Peyer's patch (tissue), 4 donors: ENCODE measurements at regions not wholly inside any gene's neighbourhood (a gene's known extent, or its start where the extent isn't known, plus 50 kb on each side); places are given as distances from the start of the nearest gene placed in this dataset.

Experiments used
- POLR2A ChIP-seq, 2 donors: fragments of 450-650 bp; IDR thresholded peaks; one replicate each; pipeline ENCODE4 v1.5.1; 2017; ENCODE audit warnings: antibody characterized with exemption in 2 of 2, mild to moderate bottlenecking in 2 of 2, moderate library complexity in 2 of 2
- TF ChIP-seq, protein P1 (sequence below), 6 experiments: fragments of 450-650 bp in 4 of 6; fragments of 200-600 bp in 2 of 6; sonication (generic) in 1 of 6; IDR thresholded peaks; one replicate each; pipeline ENCODE4 v1.5.1; 2017 to 2019; ENCODE audit warnings: antibody characterized with exemption in 6 of 6, mild to moderate bottlenecking in 3 of 6, moderate library complexity in 1 of 6

DNA sequence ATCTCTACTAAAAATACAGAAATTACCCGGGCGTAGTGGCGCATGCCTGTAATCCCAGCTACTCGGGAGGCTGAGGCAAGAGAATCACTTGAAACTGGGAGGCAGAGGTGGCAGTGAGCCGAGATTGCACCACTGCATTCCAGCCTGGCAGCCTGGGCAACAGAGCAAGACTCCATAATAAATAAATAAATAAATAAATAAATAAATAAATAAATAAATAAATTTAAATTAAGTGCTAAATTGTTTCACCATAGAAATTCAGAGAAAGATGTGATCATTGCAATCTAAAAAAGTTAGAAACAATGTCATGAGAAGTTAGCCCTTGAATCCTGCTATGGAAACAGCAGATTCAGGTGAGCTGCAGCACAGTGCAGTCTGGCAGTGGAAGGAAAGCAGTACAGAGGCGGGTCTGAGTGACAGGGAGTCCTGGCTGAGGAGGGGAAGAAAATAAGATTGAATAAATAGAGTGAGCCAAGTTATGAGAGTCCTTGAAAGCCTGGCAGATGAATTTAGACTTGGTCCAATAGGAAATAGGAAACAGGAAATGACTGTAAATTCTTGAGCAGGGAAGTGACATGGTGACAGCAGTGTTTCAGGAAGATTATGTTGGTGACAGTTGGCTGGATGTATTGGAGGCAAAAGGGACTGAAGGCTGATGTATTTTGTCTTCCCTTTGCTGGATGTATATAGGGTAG, 241.5 kb downstream of the GXYLT1 start:
- TF ChIP-seq, protein P1, sequence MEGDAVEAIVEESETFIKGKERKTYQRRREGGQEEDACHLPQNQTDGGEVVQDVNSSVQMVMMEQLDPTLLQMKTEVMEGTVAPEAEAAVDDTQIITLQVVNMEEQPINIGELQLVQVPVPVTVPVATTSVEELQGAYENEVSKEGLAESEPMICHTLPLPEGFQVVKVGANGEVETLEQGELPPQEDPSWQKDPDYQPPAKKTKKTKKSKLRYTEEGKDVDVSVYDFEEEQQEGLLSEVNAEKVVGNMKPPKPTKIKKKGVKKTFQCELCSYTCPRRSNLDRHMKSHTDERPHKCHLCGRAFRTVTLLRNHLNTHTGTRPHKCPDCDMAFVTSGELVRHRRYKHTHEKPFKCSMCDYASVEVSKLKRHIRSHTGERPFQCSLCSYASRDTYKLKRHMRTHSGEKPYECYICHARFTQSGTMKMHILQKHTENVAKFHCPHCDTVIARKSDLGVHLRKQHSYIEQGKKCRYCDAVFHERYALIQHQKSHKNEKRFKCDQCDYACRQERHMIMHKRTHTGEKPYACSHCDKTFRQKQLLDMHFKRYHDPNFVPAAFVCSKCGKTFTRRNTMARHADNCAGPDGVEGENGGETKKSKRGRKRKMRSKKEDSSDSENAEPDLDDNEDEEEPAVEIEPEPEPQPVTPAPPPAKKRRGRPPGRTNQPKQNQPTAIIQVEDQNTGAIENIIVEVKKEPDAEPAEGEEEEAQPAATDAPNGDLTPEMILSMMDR (IDR thresholded peaks at IDR 0.05): no peak
- no peak for TF ChIP-seq POLR2A (IDR thresholded peaks at IDR 0.05)
